Transverse colon (tissue), 4 donors: ENCODE measurements at regions not wholly inside any gene's neighbourhood (a gene's known extent, or its start where the extent isn't known, plus 50 kb on each side); places are given as distances from the start of the nearest gene placed in this dataset.

Experiments used
- DNase-seq: peaks from one replicate; pipeline ENCODE4 v3.0.0-alpha.2; 2019
- H3K27ac ChIP-seq, 4 donors: fragments of 200-600 bp; sonication (generic); 2 replicates each; pipeline ENCODE4 v1.5.1; 2016 to 2018; ENCODE audit warnings: inconsistent platforms in 4 of 4
- H3K27me3 ChIP-seq: fragments of 200-600 bp; sonication (generic); 2 replicates; pipeline ENCODE4 v1.5.1; 2017; ENCODE audit warnings: inconsistent platforms
- H3K36me3 ChIP-seq, 4 donors: fragments of 200-600 bp; sonication (generic); 2 replicates each; pipeline ENCODE4 v1.5.1; 2017 to 2019; ENCODE audit warnings: inconsistent platforms in 4 of 4
- H3K4me1 ChIP-seq, 4 donors: fragments of 200-600 bp; sonication (generic); 2 replicates each; pipeline ENCODE4 v1.5.1; 2017 to 2020; ENCODE audit warnings: inconsistent platforms in 4 of 4
- H3K4me3 ChIP-seq, 4 donors: fragments of 200-600 bp; sonication (generic); 1 replicate in 1 of 4; 2 replicates in 3 of 4; pipeline versions ENCODE4 v1.5.1 to v1.6.1; 2017 to 2019; ENCODE audit warnings: inconsistent platforms in 4 of 4
- H3K9me3 ChIP-seq, 2 donors: fragments of 200-600 bp; sonication (generic); 2 replicates each; pipeline ENCODE4 v1.5.1; 2017 to 2019; ENCODE audit warnings: inconsistent platforms in 2 of 2
- EP300 ChIP-seq: sonication (generic); formaldehyde crosslinking; IDR thresholded peaks from one replicate; pipeline ENCODE4 v1.6.1; 2017; ENCODE audit warnings: antibody characterized with exemption, low read depth
- POLR2A ChIP-seq: fragments of 450-650 bp; IDR thresholded peaks from one replicate; pipeline ENCODE4 v1.6.1; 2016; ENCODE audit warnings: antibody characterized with exemption, mild to moderate bottlenecking, moderate library complexity
- POLR2AphosphoS5 ChIP-seq, 3 donors: sonication (generic); formaldehyde crosslinking; IDR thresholded peaks; one replicate each; pipeline ENCODE4 v1.6.1; 2016; ENCODE audit warnings: antibody characterized with exemption in 3 of 3
- WGBS, 2 donors: methylation state at CpG; one replicate each; pipeline ENCODE4 v1.1.5; 2018; ENCODE audit warnings: low coverage in 1 of 2; 5-methylcytosine and 5-hydroxymethylcytosine counted together
- in situ Hi-C, 4 donors: fragments of 200-750 bp; cut with MboI; loops; one replicate each; pipeline versions ENCODE4 v1.15.0 to v1.15.1; 2017; ENCODE audit warnings: low sequenced_read_pairs in 3 of 4, low pct_ligation_motif_present in 1 of 4, low pct_unique_long_range_greater_than_20kb in 1 of 4
- intact Hi-C: fragments of 100-400 bp; cut with DNase I; formaldehyde crosslinking; loops from one replicate; pipeline ENCODE4 v1.15.1; 2023; ENCODE audit warnings: low total_unique reads
- TF ChIP-seq, protein P1 (sequence below), 5 experiments: fragments of 200-600 bp in 3 of 5; fragments of 450-650 bp in 2 of 5; sonication (generic) in 3 of 5; IDR thresholded peaks; 1 replicate in 2 of 5; 2 replicates in 3 of 5; pipeline ENCODE4 v1.5.1; 2016 to 2017; ENCODE audit warnings: antibody characterized with exemption in 5 of 5, inconsistent platforms in 3 of 5, mild to moderate bottlenecking in 2 of 5, moderate library complexity in 1 of 5

DNA sequence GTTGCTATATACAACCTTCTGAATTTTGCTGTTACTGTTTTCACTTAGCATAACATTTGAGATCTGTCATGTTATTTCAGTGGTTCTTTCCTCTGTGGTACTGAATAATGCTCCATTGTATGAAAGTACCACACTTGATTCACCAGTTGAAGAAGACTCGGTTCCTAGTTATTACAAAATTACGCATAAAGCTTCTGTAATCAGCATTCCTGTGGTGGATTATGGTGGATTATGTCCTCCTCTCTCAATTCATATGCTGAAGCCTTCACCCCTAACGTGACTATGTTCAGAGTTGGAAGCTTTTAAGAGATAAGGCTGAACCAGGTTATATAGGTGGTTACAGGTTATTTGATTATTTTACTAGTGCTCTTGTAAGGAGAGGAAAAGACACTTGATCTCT lies 2143.5 kb upstream of the AGA start:
- in situ Hi-C loops (no loop called here), intact Hi-C loops (no loop called here)
- Histone ChIP-seq H3K27ac (no peak overlapping the region), H3K9me3 (no peaks in the 10 kb centered on the region), H3K4me1 (no peaks in the 10 kb centered on the region), H3K4me3 (no peak overlapping the region), H3K27me3 (no peaks in the 10 kb centered on the region), H3K36me3 (no peaks in the 10 kb centered on the region)
- WGBS, 2 donors = 66 to 80% methylated on average over 3 of the region's 3 CpGs
- no peak for DNase-seq
- TF ChIP-seq EP300 = no peak
- no peak for TF ChIP-seq POLR2A
- no peak for TF ChIP-seq POLR2AphosphoS5 (IDR thresholded peaks at IDR 0.05)
- TF ChIP-seq, protein P1, sequence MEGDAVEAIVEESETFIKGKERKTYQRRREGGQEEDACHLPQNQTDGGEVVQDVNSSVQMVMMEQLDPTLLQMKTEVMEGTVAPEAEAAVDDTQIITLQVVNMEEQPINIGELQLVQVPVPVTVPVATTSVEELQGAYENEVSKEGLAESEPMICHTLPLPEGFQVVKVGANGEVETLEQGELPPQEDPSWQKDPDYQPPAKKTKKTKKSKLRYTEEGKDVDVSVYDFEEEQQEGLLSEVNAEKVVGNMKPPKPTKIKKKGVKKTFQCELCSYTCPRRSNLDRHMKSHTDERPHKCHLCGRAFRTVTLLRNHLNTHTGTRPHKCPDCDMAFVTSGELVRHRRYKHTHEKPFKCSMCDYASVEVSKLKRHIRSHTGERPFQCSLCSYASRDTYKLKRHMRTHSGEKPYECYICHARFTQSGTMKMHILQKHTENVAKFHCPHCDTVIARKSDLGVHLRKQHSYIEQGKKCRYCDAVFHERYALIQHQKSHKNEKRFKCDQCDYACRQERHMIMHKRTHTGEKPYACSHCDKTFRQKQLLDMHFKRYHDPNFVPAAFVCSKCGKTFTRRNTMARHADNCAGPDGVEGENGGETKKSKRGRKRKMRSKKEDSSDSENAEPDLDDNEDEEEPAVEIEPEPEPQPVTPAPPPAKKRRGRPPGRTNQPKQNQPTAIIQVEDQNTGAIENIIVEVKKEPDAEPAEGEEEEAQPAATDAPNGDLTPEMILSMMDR (IDR thresholded peaks at IDR 0.05) = no peak

- intact Hi-C loops = no loop called here
- TF ChIP-seq EP300 (no peak), POLR2AphosphoS5 (IDR thresholded peaks at IDR 0.05) (no peak), POLR2A (no peak)
- TF ChIP-seq, protein P1 (IDR thresholded peaks at IDR 0.05) = no peak
- no peaks in the 10 kb centered on the region for H3K9me3 ChIP-seq
- no peak for DNase-seq
- no peak overlapping the region for H3K4me3 ChIP-seq
- H3K27me3 ChIP-seq = no peaks in the 10 kb centered on the region
- no peaks in the 10 kb centered on the region for H3K36me3 ChIP-seq
- in situ Hi-C loops = no loop called here
- H3K4me1 ChIP-seq = no peaks in the 10 kb centered on the region
- no peak overlapping the region for H3K27ac ChIP-seq
- WGBS, 2 donors = 91% methylated on average over 7 to 8 of the region's 8 CpGs
Observed at GRCh38 chr4:179586460-179586859, 2144.2 kb upstream of the AGA start.

DNA sequence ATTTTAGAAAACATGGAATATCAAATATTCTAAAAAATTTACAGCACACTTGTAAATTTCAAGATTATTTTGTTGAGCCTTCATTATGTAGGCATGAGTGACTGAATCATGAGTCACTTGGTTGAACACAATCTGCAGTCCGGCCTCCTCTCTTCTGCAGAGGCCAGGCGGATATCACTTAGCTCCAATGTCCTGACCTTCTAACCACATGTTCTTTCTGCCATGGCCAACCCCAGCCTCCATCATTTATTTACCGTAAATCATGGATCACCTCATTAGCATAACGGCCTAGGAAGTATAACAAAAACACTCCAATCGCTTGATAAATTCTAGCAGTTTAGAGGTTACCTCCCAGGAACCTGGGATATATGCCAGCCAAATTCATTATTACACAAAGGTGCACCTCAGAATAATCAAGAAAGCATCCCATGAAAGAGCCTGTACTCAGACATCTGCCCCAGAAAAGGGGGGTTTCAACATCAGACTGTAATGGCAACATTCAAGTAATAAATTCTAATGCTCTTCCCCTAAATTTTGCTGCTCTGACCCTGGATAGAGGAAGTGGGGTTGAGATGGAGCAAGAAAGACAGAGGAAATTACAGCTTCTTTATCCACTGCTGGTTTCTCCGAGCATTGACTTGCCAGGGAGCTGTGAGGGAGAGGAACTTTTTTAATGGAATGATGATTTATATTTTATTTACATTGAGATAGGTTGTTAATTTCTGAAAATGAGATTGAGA lies 2153.6 kb upstream of the AGA start:
- Histone ChIP-seq H3K27me3 (no peaks in the 10 kb centered on the region), H3K27ac (no peak overlapping the region), H3K4me3 (no peak overlapping the region), H3K4me1 (no peaks in the 10 kb centered on the region), H3K36me3 (no peaks in the 10 kb centered on the region), H3K9me3 (no peaks in the 10 kb centered on the region)
- no peak for DNase-seq
- 77 to 78% methylated on average over 6 of the region's 6 CpGs for WGBS, 2 donors
- TF ChIP-seq, protein P1 (IDR thresholded peaks at IDR 0.05) = no peak
- TF ChIP-seq EP300 (no peak), POLR2AphosphoS5 (IDR thresholded peaks at IDR 0.05) (no peak), POLR2A (no peak)
- in situ Hi-C loops = no loop called here
- intact Hi-C loops = no loop called here

- WGBS, 2 donors = 57 to 68% methylated on average over 2 of the region's 2 CpGs
- no peak for DNase-seq
- Histone ChIP-seq H3K36me3 (no peaks in the 10 kb centered on the region), H3K27ac (no peak overlapping the region), H3K4me1 (no peaks in the 10 kb centered on the region), H3K4me3 (no peak overlapping the region), H3K9me3 (no peaks in the 10 kb centered on the region), H3K27me3 (no peaks in the 10 kb centered on the region)
- in situ Hi-C loops = no loop called here
- intact Hi-C loops = no loop called here
- TF ChIP-seq EP300 = no peak
- TF ChIP-seq POLR2AphosphoS5 (IDR thresholded peaks at IDR 0.05) = no peak
- no peak for TF ChIP-seq POLR2A
- TF ChIP-seq, protein P1 (IDR thresholded peaks at IDR 0.05) = no peak
Observed at GRCh38 chr4:179596621-179597020, 2154.4 kb upstream of the AGA start.
